ENCODE measurements at regions not wholly inside any gene's neighbourhood (a gene's known extent, or its start where the extent isn't known, plus 50 kb on each side); places are given as distances from the start of the nearest gene placed in this dataset.

GRCh38 chr12:87768501-87769287 is 260.5 kb downstream of the C12orf50 start:
- no peaks in the 10 kb centered on the region for H3K36me3 Mint-ChIP-seq (ENCODE audit: insufficient read depth in 1 of 3, low read depth in 3 of 3)
- Histone ChIP-seq H3K4me2 (ENCODE audit: insufficient read depth, insufficient read length, low read length) (no peak overlapping the region), H3T11ph (ENCODE audit: low read length) (no peak overlapping the region), H4K91ac (ENCODE audit: insufficient read length, low read depth, low read length) (no peak overlapping the region), H2BK5ac (ENCODE audit: insufficient read length, low read length) (no peak overlapping the region), H3K23me2 (ENCODE audit: insufficient read length, low read depth, low read length, poor library complexity, severe bottlenecking) (no peaks in the 10 kb centered on the region), H4K5ac (ENCODE audit: insufficient read length, low read depth, low read length) (no peak overlapping the region), H4K20me1 (ENCODE audit: control insufficient read depth, insufficient read depth, insufficient read length) (no peaks in the 10 kb centered on the region), H3K56ac (ENCODE audit: insufficient read length, low read depth, low read length) (no peak overlapping the region), H3K23ac (ENCODE audit: insufficient read length, low read depth, low read length) (no peak overlapping the region), H4K8ac (replicated peaks; ENCODE audit: insufficient read length, low read depth, low read length) (no peak overlapping the region), H3K79me2 (ENCODE audit: insufficient read depth, low read length) (no peaks in the 10 kb centered on the region), H2AK5ac (ENCODE audit: insufficient read length, low read length) (no peak overlapping the region), H3K14ac (ENCODE audit: insufficient read depth, low read length) (no peak overlapping the region), H2BK120ac (ENCODE audit: low read depth, low read length, poor library complexity, severe bottlenecking) (no peak overlapping the region), H3K4me1 (ENCODE audit: insufficient read depth, low read length) (no peaks in the 10 kb centered on the region), H3K18ac (ENCODE audit: insufficient read length, low read depth, low read length) (no peak overlapping the region), H3K9ac (ENCODE audit: extremely low read depth, insufficient read length, low read length) (no peak overlapping the region), H2AFZ (ENCODE audit: low read length) (no peak overlapping the region), H3K4ac (ENCODE audit: low read depth, low read length) (no peak overlapping the region), H2BK12ac (ENCODE audit: insufficient read length, low read depth, low read length) (no peak overlapping the region), H3K9me3 (ENCODE audit: control insufficient read depth, low read depth, low read length) (no peaks in the 10 kb centered on the region), H3K27me3 (ENCODE audit: insufficient read depth, low read length) (no peaks in the 10 kb centered on the region), H3K27ac (ENCODE audit: insufficient read length, low read depth, low read length) (no peak overlapping the region), H3K79me1 (ENCODE audit: insufficient read depth, low read depth, low read length, poor library complexity, severe bottlenecking) (no peaks in the 10 kb centered on the region), H2BK15ac (ENCODE audit: low read depth, low read length) (no peak overlapping the region), H2BK20ac (ENCODE audit: low read depth, low read length, poor library complexity, severe bottlenecking) (no peak overlapping the region)
- H3K27me3 Mint-ChIP-seq (ENCODE audit: low read depth) = no peaks in the 10 kb centered on the region
- no peaks in the 10 kb centered on the region for H3K9me3 Mint-ChIP-seq
- no peak overlapping the region for H3K27ac Mint-ChIP-seq
- TF ChIP-seq CTCF (conservative IDR thresholded peaks at IDR 0.05) = no peak
- no CpG with 5 or more reads among the region's 11 CpGs for WGBS (ENCODE audit: extremely low coverage, insufficient read length, low lambda C conversion rate)
- no peak overlapping the region for H3K4me3 Mint-ChIP-seq
- DNase-seq = no peak
- H3K4me1 Mint-ChIP-seq = no peaks in the 10 kb centered on the region
